CD4-positive, alpha-beta T cell treated with Interleukin-21 for 1 hour (primary cell): ENCODE measurements at regions not wholly inside any gene's neighbourhood (a gene's known extent, or its start where the extent isn't known, plus 50 kb on each side); places are given as distances from the start of the nearest gene placed in this dataset.
A peak's percentile ranks its signal among the peaks of the same experiment; 100 is the strongest.

Source experiments
- DNase-seq: peaks from one replicate; pipeline ENCODE4 v3.0.0-alpha.2; 2020

GRCh38 chr9:89814340-89815040 lies 209.7 kb downstream of the GADD45G start:
- no peak for DNase-seq

DNA sequence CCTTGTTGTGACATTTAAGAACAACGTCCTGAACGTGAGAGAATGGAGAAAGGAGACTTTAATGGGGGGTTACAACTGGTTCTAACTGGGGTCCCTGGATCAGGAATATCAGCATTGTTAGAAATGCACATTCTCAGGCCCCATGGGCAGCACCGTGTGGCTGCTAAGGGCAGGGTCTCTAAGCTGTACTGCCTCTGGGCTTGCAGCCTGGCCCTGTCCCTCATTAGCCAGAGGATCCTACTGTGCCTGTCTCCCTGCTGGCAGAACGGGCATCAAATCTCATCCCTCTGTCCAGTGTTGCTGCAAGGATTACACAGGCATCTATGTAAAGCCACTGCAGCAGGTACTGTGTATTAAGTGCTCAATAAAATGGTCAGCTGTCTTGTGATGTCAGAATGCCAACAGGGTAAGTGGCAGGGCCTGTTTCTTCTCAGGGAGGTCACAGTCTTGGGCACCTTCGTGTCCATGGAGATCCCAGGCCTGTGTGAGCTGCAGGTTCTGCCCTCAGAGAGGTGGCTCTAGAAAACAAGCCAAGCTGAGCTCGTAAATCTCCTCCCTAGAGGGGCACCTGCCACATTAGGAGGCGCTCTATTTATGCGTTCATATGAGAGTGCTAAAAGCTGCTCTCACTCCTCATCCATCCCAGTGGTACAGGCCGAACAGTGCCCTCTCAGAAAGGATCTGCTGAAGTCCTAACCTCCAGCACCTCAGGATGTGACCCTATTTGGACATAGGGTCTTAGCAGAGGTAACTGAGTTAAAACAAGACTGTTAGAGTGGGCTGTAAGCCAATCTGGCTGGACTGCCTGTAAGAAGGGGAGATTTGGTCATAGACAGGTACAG lies 210.5 kb downstream of the GADD45G start:
- DNase-seq = no peak

DNA sequence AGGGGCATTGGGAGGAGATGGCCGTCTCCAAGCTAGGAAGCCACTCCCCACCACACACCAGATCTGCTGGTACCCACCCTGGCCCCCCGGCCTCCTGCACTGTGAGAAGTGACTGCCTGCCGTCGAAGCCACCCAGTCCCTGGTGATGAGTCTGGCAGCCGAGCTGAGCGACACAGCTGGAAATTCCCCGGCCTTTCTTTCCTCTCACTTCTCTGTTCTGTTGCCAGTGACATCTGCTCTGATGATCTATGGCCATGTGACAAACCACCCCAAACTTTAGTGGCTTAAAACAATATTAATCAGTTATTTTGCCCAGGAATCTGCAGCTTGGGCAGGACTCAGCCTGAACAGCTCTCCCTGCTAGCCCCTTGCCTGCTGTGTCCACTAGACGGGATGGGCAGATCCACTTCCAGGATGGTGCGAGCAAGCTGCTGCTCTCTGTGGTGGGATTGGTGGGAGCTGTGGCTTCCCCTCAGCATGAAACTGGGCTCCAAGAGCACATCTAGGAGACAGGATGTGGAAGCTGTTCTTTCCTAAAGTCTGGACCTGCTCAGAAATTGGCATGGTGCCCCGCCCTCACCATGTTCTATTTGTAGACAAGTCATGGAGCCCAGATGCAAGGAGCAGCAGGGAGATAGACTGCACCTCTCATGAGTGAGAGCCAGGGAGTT lies 211.2 kb downstream of the GADD45G start:
- peak; percentile 20 for DNase-seq

- DNase-seq = no peak
These were observed 212.5 kb downstream of the GADD45G start for GRCh38 chr9:89817151-89817950.

DNA sequence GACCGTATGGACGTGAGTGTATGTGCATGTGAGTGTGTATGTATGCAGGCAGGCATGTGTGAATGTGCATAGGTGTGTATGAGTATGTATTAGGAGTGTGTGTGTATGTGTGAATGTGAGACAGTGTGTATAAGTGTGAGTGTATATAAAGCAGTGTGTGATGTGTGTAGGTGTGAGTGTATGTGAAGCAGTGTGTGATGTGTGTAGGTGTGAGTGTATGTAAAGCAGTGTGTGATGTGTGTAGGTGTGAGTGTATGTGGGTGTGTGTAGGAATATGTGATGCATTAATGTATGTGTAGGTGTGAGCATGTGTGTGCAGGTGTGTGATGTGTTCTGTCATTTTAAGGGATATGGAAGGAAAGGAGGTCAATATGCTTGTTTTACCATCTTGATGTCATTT lies 215.5 kb downstream of the GADD45G start:
- no peak for DNase-seq

GRCh38 chr9:89821081-89821480 lies 216.3 kb downstream of the GADD45G start:
- DNase-seq = no peak

DNA sequence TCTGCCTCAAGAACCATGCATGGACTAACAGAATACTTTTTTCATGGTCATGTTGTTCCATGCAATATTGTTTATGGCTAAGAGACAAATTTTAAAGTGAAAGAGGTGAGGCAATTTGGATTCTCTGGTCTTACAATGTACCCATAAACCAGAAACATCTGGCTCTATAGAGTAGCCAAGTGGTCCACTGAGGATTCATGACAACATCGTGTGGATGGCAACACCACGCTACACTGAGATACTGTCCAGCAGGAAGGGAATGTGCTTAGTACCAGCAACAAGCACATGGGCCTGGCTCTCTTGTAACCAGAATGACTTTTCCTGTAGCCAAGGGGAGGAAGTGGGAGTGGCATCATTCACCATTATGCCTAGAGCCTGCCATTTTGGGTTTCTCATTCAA lies 218.2 kb downstream of the GADD45G start:
- no peak for DNase-seq

DNA sequence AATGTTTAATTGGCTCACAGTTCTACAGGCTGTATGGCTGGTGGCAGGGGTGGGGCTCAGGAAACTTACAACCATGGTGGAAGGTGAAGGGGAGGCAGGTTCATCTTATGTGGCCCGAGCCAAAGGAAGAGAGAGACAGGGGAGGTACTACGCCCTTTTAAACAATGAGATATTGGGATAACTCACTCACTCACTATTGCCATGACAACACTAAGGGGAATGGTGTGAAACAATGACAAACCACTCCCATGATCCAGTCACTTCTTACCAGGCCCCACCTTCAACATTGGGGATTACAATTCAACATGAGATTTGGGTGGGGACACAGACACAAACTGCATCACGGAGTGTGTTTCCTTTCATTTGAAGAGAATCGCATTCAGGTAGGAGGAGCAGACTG lies 220.9 kb downstream of the GADD45G start:
- DNase-seq = no peak

DNA sequence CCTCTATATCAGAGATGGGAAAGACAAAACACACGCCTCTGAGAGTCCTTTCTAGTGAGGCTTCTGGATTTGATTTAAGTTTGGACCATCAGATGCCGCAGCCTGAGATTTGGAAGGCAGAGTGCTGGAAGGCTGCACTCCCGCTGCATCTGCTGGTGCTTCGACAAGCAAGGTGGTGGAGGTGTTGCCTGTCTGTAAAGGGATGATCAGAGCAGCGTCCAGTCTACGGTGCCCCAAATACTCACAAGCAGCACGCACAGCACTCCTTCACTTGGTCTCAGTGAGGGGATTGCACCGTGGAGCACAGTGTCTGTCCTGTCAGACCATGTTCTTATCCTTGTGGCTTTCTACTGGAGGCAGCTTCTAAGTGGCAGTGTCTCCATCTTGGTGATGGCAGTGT lies 221.4 kb downstream of the GADD45G start:
- DNase-seq = no peak

DNA sequence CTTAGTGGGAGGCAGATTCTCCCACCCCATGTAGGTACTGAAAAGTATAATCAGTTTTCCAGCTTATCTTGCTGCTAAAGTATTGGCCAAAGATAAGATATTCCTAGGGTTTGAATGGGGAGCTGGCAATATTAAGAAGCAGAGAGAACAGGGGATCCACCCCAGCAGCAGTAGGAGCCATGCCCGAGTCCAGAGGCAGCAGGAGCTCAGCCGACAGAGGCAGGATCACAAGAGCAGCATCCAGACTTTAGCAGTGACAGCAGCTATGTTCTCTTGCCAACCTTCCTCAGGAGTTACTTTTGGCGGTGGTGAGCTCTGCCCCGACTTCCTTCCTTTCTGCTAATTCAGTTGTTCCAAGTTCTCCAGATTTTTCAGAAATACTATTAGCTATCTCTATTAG lies 224.5 kb downstream of the GADD45G start:
- DNase-seq = no peak

- DNase-seq = no peak
These were observed 230.9 kb downstream of the GADD45G start for GRCh38 chr9:89835666-89836065.

DNA sequence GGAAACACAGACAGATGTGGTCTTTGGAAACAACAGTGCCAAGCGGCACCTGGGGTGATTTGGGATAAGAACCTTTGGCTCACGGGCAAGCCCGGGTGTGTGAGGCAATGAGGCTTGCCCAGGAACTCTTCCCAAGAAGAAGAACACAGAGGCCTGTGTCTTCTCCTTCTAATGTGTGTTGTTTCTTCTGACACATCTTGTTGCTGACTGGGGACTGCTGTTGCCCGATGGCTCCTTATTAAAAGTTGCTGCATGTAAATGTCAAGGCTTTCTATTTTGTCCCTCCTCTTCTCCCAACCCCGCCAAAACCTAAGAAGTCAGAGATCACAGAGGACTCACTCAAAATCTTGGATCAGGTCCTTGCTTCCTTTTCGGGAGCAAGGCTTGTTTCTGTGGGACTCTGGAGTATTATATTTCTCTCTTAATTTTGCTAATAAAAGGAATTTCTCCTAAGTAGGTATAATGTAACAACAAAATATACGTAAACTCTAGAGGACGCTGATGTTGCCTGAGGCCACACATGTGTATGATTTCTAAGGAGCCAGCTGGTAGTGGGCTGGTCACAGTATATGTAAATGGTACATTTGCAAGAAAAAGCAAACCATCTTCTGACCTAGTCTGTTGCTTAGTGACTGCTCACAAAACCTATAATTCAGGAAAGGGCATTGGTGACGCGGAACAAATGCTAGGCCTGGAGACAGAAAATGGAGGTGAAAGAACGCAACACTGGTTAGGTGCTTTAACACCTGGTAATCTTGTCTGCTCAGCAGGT lies 232.5 kb downstream of the GADD45G start:
- DNase-seq = no peak

DNA sequence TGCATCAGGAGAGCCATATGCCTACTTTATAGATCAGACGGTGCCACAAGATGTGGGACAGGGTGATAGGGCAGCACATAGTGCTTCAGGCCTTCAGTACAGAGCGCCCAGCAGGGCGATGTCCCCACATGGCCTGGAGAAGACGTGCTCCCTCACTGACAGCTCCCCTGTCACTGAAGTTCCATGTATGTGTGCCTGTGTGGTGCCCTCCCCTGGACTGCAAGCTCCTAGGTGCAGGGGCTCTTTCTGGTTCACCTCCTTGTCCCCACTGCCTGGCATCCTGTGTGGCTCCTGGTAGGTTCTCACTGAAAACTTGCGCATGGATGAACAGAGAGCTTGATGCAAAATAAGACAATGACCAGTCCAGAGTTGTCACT lies 233.1 kb downstream of the GADD45G start:
- no peak for DNase-seq

DNA sequence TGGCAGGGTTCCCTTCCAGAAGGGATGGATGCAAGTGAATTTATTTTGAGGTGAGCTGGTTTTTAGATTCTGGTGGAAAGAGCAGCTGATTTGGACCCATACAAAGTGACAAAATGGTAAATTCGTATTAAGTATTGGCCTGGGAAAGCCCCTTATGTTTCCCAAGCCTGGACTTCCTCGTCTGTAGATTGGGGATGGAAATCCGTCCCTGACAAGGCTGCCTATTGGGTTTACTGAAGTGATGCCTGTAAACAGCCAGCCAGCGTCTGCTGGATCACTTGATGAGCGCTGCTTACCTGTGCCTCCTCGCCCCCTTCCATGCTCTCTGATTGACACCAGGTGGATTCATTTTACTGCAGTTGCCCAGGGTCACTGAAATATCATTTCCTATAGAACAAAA lies 233.8 kb downstream of the GADD45G start:
- no peak for DNase-seq

DNA sequence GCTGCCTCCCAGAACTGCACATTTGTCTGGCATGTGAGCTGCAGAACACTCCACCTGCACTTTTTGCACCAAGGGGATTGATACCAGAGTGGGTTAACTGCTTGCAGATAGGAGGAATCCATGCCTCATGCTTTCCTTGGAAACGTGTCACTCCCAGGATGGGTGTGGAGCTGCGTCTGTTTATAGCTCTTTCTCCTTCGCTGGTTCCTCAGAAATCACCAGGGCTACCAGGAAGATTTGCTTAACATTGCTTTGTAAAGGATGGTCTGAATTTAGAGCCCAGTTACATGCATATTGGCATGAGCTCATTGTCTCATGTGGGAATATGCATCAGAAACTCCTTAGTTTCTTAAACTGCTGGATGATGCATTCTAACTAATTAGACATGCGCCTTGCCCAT lies 234.6 kb downstream of the GADD45G start:
- no peak for DNase-seq

GRCh38 chr9:89839952-89840351 lies 235.1 kb downstream of the GADD45G start:
- no peak for DNase-seq

- no peak for DNase-seq
These were observed 236.6 kb downstream of the GADD45G start for GRCh38 chr9:89841456-89841855.

DNA sequence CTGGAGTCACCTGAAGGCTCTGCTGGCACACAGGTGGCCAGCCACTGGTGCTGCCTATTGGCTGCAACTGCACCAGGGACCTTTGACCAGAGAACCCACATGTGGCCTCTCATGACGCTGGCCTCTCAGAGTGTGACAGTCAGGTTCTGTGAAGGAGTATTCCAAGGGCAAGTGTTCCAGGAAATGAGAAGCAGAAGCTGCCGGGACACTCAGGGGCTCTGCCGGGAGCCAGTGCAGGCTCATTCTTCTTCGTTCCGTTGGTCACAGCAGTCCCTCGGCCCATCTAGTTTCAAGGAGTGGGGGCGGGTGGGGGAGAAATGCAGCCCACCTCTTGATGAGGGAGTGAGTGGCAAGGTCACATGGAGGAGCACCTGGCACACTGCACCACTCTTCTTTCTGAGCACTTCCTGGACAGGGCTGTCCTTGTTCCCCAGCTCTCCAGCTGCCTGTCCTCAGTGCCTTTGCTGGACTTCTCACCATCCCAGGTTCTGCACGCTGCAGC lies 237.5 kb downstream of the GADD45G start:
- no peak for DNase-seq

DNA sequence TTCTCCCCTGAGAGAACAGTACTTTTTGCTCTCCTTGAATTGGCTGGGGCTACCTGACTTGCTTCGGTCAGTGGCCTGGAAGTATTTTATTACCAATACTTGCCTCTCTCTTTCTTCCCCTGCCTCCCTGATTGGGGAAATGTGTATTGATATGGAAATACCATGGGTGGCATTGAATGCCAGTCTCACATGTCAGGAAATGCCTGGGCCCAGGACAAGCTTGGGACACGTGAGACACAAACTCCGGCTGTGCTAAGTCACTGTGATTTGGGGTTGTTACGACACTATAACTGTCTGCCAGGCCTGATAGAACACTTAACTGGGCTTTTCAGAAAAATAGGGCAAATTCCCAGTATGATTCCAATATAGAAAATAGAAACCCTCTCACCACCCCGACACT lies 238.3 kb downstream of the GADD45G start:
- no peak for DNase-seq

DNA sequence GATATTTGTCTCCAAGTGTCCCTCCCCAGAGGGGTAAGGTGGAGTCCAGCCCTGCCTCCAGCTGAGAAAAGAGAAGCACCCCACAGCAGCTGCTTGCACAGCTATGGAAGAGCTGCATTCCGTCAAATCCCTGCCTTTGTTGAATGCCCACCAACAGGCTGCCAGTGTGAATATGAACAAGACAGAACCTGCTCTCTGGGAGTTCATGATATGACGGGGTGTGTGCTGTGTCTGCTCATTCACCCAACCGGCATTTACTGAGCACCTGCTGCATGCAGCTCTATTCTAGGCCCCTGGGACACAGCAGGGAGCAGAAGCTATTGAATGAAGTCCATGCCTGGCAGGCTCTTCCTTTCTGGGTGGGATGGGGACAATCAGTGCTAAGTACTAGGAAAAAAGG lies 238.8 kb downstream of the GADD45G start:
- no peak for DNase-seq

DNA sequence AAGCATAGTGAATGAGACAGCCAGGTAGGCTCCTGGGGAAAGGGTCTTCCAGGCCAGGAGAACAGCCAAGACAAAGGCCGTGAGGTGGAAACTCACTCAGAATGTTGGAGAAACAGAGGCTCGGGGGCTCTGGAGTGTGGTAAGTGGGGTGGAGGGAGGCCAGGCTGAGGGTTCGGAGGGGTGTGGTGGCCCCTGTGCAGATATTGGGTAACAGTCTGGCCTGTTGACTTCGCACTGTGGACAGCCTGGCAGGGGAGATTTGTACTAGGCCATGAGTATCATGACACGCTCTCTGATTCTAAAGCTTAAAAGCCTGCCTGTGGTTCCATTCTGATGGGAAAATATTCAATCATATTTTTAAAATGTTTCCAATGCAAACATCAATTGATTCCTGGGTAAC lies 239.3 kb downstream of the GADD45G start:
- no peak for DNase-seq

GRCh38 chr9:89844535-89844934 lies 239.7 kb downstream of the GADD45G start:
- DNase-seq = no peak
